Testis (tissue), 2 donors: ENCODE measurements at regions not wholly inside any gene's neighbourhood (a gene's known extent, or its start where the extent isn't known, plus 50 kb on each side); places are given as distances from the start of the nearest gene placed in this dataset.
A peak's percentile ranks its signal among the peaks of the same experiment; 100 is the strongest.

Experiments
- DNase-seq: peaks from one replicate; pipeline ENCODE4 v3.0.0-alpha.2; 2019
- H3K27ac ChIP-seq, 2 donors: fragments of 200-600 bp; sonication (generic); one replicate each; pipeline ENCODE4 v1.5.1; 2019
- H3K27me3 ChIP-seq: fragments of 200-600 bp; sonication (generic); one replicate; pipeline ENCODE4 v1.5.1; 2019
- H3K36me3 ChIP-seq: fragments of 200-600 bp; sonication (generic); one replicate; pipeline ENCODE4 v1.5.1; 2017; ENCODE audit warnings: low read depth; ENCODE audit errors: missing control alignments
- H3K4me1 ChIP-seq: fragments of 200-600 bp; sonication (generic); one replicate; pipeline ENCODE4 v1.5.1; 2019
- H3K4me3 ChIP-seq, 2 donors: fragments of 200-600 bp; sonication (generic); one replicate each; pipeline ENCODE4 v1.5.1; 2017 to 2019
- H3K9me3 ChIP-seq: fragments of 200-600 bp; sonication (generic); one replicate; pipeline ENCODE4 v1.5.1; 2017
- CTCF ChIP-seq, 3 experiments: fragments of 450-650 bp in 2 of 3; fragments of 200-600 bp in 1 of 3; sonication (generic) in 1 of 3; IDR thresholded peaks; one replicate each; pipeline ENCODE4 v1.5.1; 2016 to 2019; ENCODE audit warnings: antibody characterized with exemption in 3 of 3, mild to moderate bottlenecking in 2 of 3, moderate library complexity in 1 of 3
- POLR2A ChIP-seq: fragments of 450-650 bp; IDR thresholded peaks from one replicate; pipeline ENCODE4 v1.6.1; 2017; ENCODE audit warnings: antibody characterized with exemption, mild to moderate bottlenecking, moderate library complexity
- WGBS, 2 donors: methylation state at CpG; one replicate each; pipeline ENCODE4 v1.1.5; 2018; 5-methylcytosine and 5-hydroxymethylcytosine counted together
- intact Hi-C: fragments of 100-400 bp; cut with DNase I; formaldehyde crosslinking; loops from one replicate; pipeline ENCODE4 v1.15.1; 2023; ENCODE audit warnings: low total_unique reads

DNA sequence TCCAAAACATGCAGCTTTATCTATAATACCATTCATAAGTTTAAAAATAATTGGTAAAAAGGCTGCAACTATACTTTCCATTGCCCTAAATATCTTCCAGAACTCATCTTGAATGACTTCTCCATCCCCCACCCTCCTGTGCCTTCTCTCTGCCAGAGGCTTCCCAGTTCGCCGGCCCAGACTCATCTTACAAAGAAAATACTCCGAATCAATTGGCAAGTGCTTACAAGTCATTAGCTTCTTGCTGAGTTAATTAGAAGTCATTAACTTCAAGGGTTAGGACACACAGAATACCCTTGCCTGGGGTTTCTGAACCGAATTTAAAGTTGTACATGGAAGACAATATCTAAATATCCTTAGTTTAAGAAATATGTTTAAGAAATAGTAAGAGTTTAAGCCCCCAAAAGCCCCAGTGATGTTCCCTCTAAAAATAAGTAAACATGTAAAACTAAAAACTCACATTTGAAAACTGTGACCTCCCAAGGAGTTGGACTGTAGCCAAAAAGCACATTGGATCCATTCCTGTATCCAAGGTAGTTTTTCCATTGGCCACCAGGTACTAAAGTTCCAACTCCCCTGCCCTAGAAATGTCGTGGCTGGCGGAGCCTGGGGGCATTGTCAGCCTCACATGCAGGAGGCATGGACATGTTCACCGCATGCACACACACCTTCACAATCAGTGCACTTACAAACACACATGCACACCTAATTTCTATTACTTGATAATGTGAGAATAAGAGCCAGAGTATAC, 535.2 kb upstream of the FAT1 start:
- H3K9me3 ChIP-seq: no peaks in the 10 kb centered on the region
- no peak overlapping the region for H3K27ac ChIP-seq
- no peak for DNase-seq
- no peak overlapping the region for H3K4me3 ChIP-seq
- no peaks in the 10 kb centered on the region for H3K27me3 ChIP-seq
- WGBS, 2 donors: 43 to 49% methylated on average over 7 of the region's 7 CpGs
- H3K4me1 ChIP-seq: no peaks in the 10 kb centered on the region
- intact Hi-C loops: no loop called here
- TF ChIP-seq CTCF (IDR thresholded peaks at IDR 0.05) (no peak), POLR2A (no peak)
- H3K36me3 ChIP-seq: no peaks in the 10 kb centered on the region

GRCh38 chr4:187268940-187269339, 545.3 kb upstream of the FAT1 start:
- intact Hi-C loops: no loop called here
- TF ChIP-seq CTCF (IDR thresholded peaks at IDR 0.05) (no peak), POLR2A (no peak)

GRCh38 chr4:187270154-187270553, 546.5 kb upstream of the FAT1 start:
- intact Hi-C loops: no loop called here
- H3K36me3 ChIP-seq: no peaks in the 10 kb centered on the region
- H3K4me1 ChIP-seq: no peaks in the 10 kb centered on the region
- H3K9me3 ChIP-seq: no peaks in the 10 kb centered on the region
- 48% methylated on average over 3 of the region's 3 CpGs for WGBS, 2 donors
- no peak overlapping the region for H3K27ac ChIP-seq
- TF ChIP-seq POLR2A: no peak
- TF ChIP-seq CTCF (IDR thresholded peaks at IDR 0.05): no peak
- no peak overlapping the region for H3K4me3 ChIP-seq
- DNase-seq: no peak
- no peaks in the 10 kb centered on the region for H3K27me3 ChIP-seq

More at GRCh38 chr4:187268940-187269339, 545.3 kb upstream of the FAT1 start:
- no peak overlapping the region for H3K4me3 ChIP-seq
- H3K27ac ChIP-seq: no peak overlapping the region
- no peaks in the 10 kb centered on the region for H3K36me3 ChIP-seq
- no peaks in the 10 kb centered on the region for H3K4me1 ChIP-seq
- WGBS, 2 donors: 41 to 100% methylated on average over 1 to 2 of the region's 2 CpGs
- no peaks in the 10 kb centered on the region for H3K9me3 ChIP-seq
- H3K27me3 ChIP-seq: no peaks in the 10 kb centered on the region
- no peak for DNase-seq

GRCh38 chr4:187271848-187272247, 548.2 kb upstream of the FAT1 start:
- H3K9me3 ChIP-seq: no peaks in the 10 kb centered on the region
- 50 to 68% methylated on average over 2 of the region's 2 CpGs for WGBS, 2 donors
- DNase-seq: no peak
- H3K27me3 ChIP-seq: no peaks in the 10 kb centered on the region
- intact Hi-C loops: no loop called here
- no peaks in the 10 kb centered on the region for H3K4me1 ChIP-seq
- no peaks in the 10 kb centered on the region for H3K36me3 ChIP-seq
- H3K27ac ChIP-seq: no peak overlapping the region
- peak overlapping the region in 1 of 2 donors; percentile 3 for H3K4me3 ChIP-seq
- TF ChIP-seq POLR2A (no peak), CTCF (IDR thresholded peaks at IDR 0.05) (no peak)

GRCh38 chr4:187274153-187274552, 550.5 kb upstream of the FAT1 start:
- 72 to 85% methylated on average over 2 of the region's 2 CpGs for WGBS, 2 donors

More at GRCh38 chr4:187274153-187274552, 550.5 kb upstream of the FAT1 start:
- H3K4me3 ChIP-seq: no peak overlapping the region
- H3K27me3 ChIP-seq: no peaks in the 10 kb centered on the region
- no peak for DNase-seq
- H3K27ac ChIP-seq: no peak overlapping the region
- TF ChIP-seq CTCF (IDR thresholded peaks at IDR 0.05) (no peak), POLR2A (no peak)
- intact Hi-C loops: no loop called here
- no peaks in the 10 kb centered on the region for H3K36me3 ChIP-seq
- H3K4me1 ChIP-seq: no peaks in the 10 kb centered on the region
- no peaks in the 10 kb centered on the region for H3K9me3 ChIP-seq
